GM10248 (cell line): ENCODE measurements at regions not wholly inside any gene's neighbourhood (a gene's known extent, or its start where the extent isn't known, plus 50 kb on each side); places are given as distances from the start of the nearest gene placed in this dataset.

Experiments
- CTCF ChIA-PET: fragments of 300-600 bp; sonication (Branson Sonifier 250); formaldehyde crosslinking; extraction: SDS; loops from one replicate; lab custom pipeline; 2021; ENCODE audit warnings: antibody characterized with exemption; lab: Yijun Ruan, JAX
- POLR2A ChIA-PET: fragments of 350-650 bp; sonication (Branson Sonifier 250); formaldehyde crosslinking; extraction: SDS; loops from one replicate; lab custom pipeline; 2020; ENCODE audit warnings: antibody characterized with exemption; lab: Yijun Ruan, JAX
- DNase-seq: peaks from one replicate; pipeline ENCODE4 v3.0.0; 2012; ENCODE audit errors: extremely low spot score
- CTCF ChIP-seq: IDR thresholded peaks from 2 replicates; pipeline ENCODE4 v1.5.1; 2012; ENCODE audit warnings: mild to moderate bottlenecking, low read depth; ENCODE audit errors: extremely low read depth, missing control alignments, control extremely low read depth

GRCh38 chr1:2914702-2915101, 106.6 kb upstream of the ACTRT2 start:
- ChIA-PET POLR2A (no interaction called here), CTCF (no interaction called here)
- no peak for DNase-seq
- no peak for TF ChIP-seq CTCF

- ChIA-PET CTCF (no interaction called here), POLR2A (no interaction called here)
Measured at GRCh38 chr1:2916153-2916552, 105.1 kb upstream of the ACTRT2 start.

GRCh38 chr1:2916706-2917105, 104.6 kb upstream of the ACTRT2 start:
- TF ChIP-seq CTCF: no peak
- DNase-seq: no peak
- POLR2A ChIA-PET: no interaction called here
- CTCF ChIA-PET: no interaction called here

More at GRCh38 chr1:2916153-2916552, 105.1 kb upstream of the ACTRT2 start:
- no peak for DNase-seq
- TF ChIP-seq CTCF: no peak

GRCh38 chr1:2917284-2917683, 104.0 kb upstream of the ACTRT2 start:
- ChIA-PET POLR2A (no interaction called here), CTCF (no interaction called here)
- no peak for DNase-seq
- no peak for TF ChIP-seq CTCF

GRCh38 chr1:2918441-2918840, 102.8 kb upstream of the ACTRT2 start:
- POLR2A ChIA-PET: no interaction called here
- no peak for TF ChIP-seq CTCF
- CTCF ChIA-PET: no interaction called here
- no peak for DNase-seq

GRCh38 chr1:2919841-2920240, 101.4 kb upstream of the ACTRT2 start:
- POLR2A ChIA-PET: no interaction called here
- no peak for TF ChIP-seq CTCF
- CTCF ChIA-PET: no interaction called here
- DNase-seq: no peak
